HL-60 (cell line): ENCODE measurements at regions not wholly inside any gene's neighbourhood (a gene's known extent, or its start where the extent isn't known, plus 50 kb on each side); places are given as distances from the start of the nearest gene placed in this dataset.

Source experiments
- CTCF ChIP-seq: IDR thresholded peaks from one replicate; pipeline ENCODE4 v1.5.1; 2011; ENCODE audit warnings: low read length, control low read depth, inconsistent platforms; ENCODE audit not compliant: insufficient read depth
- GABPA ChIP-seq: IDR thresholded peaks from 2 replicates; pipeline ENCODE4 v1.6.1; 2012; ENCODE audit warnings: low read depth
- POLR2AphosphoS5 ChIP-seq: IDR thresholded peaks from 2 replicates; pipeline ENCODE4 v1.6.1; 2012; ENCODE audit warnings: low read depth
- SPI1 ChIP-seq: IDR thresholded peaks from 2 replicates; pipeline ENCODE4 v1.6.1; 2012; ENCODE audit warnings: low read depth, mild to moderate bottlenecking, borderline replicate concordance
- TF ChIP-seq, protein P1 (sequence below): IDR thresholded peaks from 2 replicates; pipeline ENCODE4 v1.6.1; 2012; ENCODE audit warnings: low read depth; ENCODE audit not compliant: insufficient replicate concordance

DNA sequence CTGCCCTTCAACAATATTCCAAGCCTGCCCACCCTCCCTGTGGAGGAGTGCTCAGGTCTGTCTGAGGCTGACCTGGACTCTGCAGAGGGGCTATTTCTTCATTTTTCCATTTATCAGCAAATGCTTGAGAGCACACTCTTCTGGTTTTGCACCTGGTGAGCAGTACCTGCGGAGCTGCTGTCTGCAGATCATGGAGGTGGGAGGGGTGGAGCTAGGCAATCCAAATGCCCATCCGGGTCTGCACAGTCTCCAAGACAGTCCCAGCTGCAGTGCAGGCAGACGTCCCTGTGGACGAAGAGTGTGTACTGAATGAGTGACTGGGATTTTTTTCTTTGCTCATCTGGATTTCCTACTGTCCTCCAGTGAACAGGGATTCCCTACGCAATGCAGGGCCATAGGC lies 239.8 kb downstream of the IRX2 start:
- no peak for TF ChIP-seq CTCF
- TF ChIP-seq POLR2AphosphoS5, result no peak
- TF ChIP-seq GABPA, result no peak
- TF ChIP-seq, protein P1, sequence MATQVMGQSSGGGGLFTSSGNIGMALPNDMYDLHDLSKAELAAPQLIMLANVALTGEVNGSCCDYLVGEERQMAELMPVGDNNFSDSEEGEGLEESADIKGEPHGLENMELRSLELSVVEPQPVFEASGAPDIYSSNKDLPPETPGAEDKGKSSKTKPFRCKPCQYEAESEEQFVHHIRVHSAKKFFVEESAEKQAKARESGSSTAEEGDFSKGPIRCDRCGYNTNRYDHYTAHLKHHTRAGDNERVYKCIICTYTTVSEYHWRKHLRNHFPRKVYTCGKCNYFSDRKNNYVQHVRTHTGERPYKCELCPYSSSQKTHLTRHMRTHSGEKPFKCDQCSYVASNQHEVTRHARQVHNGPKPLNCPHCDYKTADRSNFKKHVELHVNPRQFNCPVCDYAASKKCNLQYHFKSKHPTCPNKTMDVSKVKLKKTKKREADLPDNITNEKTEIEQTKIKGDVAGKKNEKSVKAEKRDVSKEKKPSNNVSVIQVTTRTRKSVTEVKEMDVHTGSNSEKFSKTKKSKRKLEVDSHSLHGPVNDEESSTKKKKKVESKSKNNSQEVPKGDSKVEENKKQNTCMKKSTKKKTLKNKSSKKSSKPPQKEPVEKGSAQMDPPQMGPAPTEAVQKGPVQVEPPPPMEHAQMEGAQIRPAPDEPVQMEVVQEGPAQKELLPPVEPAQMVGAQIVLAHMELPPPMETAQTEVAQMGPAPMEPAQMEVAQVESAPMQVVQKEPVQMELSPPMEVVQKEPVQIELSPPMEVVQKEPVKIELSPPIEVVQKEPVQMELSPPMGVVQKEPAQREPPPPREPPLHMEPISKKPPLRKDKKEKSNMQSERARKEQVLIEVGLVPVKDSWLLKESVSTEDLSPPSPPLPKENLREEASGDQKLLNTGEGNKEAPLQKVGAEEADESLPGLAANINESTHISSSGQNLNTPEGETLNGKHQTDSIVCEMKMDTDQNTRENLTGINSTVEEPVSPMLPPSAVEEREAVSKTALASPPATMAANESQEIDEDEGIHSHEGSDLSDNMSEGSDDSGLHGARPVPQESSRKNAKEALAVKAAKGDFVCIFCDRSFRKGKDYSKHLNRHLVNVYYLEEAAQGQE, result no peak
- no peak for TF ChIP-seq SPI1
